Activated CD4-positive, CD25-positive, alpha-beta regulatory T cell (primary cell): ENCODE measurements at regions not wholly inside any gene's neighbourhood (a gene's known extent, or its start where the extent isn't known, plus 50 kb on each side); places are given as distances from the start of the nearest gene placed in this dataset.

Experiments used
- DNase-seq, 4 experiments: peaks; one replicate each; lab custom pipeline; 2025; lab: John Stamatoyannopoulos, UW

DNA sequence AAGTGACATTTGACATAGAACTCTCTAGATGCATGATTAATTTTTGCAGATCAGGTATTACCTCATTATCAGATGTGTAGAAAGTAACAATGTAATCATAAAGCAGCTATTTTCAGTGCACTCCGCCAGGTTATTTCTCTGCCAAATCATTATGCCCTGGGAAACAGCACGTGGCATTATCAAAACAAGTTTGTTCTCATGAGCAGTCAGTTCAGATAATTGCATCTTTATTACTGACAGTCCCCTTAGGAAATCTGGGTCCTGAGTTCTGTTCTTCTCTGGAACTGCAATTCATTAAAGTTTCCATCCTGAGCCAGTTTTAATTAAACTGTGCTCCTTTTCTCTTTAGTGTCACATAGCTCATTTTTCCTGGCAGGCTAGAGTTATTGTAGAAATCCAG lies 94.7 kb upstream of the KRR1 start:
- no peak for DNase-seq

DNA sequence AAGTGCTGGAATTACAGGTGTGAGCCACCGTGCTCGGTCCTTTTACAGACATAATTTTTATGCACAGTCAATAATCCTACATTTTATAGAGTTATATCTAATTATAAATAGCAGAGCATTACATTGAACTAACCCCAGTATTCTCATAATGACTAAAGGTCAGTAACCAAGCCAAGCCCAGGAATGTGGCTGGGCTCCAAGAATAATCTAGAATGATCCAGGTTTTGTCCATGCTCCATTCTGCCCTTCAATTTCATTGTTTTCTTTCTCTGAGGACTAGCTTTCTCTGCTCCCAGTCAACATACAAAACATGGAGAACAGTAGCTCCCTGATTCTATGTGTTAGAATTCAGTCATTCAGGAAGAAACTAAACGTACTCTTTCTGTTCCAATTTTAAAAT lies 92.1 kb upstream of the KRR1 start:
- no peak for DNase-seq

DNA sequence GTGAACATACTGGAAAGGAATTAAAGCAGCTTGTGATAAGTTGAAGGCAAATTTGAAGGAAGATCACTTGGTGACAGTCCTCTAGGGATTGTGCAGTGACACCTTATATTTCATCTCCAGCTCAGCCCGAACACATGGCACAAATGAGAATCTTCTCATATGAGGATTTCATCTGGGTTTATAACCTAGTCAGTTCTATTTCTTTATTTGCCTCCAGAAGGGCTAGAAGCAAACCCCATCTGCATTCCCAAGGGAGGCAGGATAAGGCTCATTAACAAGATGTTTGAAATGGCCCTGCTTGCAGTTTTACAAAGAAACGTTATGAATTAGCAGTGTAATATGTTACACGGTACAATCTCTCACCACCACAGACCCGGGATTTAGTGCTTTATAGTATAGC lies 90.7 kb upstream of the KRR1 start:
- no peak for DNase-seq

DNA sequence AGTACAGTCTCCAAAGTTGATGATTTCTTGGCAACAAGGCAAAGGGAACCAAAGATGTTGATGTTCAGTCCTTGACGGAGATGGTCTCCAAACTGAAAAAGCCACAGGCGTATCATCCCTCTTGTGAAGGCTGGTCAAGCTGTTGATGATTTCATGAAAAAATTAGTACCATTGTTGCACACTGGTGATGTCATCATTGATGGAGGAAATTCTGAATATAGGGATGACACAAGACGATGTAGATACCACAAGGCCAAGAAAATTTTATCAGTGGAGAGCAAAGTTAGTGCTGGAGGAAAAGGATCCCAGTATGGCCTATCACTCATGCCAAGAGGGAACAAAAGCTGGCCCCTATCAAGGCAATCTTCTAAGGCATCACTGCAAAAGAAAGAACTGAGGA lies 88.7 kb upstream of the KRR1 start:
- no peak for DNase-seq

DNA sequence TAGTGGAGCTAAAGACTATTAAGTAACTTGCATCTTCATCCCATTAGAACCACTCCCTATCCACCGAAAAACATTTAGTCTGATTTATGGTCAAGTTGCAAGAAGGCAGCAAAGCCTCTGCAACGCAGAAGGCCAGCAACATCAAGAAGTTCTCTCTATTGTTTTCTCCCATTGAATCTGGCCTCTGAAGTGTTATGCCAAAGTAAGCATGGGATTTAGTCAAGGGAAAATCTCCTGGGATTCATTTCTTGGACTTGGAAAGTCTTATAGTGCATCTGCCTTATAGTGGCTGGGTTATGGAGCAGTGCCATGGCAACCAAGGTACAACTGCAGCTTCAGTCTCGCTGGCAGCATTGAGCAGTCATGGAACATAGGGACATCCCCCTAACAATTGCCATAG lies 87.7 kb upstream of the KRR1 start:
- DNase-seq = no peak

DNA sequence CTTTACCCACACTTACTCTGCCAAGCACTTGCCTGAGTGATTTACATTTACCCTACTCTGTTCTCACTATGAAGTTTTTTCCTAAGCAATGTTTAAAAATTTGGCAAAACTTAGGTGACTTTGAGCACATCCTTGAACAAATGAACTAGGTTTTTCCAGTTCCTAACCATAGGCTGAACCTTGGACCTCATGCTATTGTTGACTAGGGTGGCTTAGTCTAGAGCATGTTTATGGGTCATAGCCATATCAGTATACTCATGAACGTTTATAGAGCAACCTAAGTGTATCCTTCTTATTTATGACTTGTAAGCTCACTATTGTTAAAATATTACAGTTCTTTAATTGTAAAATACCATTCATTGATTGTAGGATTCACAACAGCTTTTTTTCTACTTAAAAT lies 85.0 kb upstream of the KRR1 start:
- no peak for DNase-seq

DNA sequence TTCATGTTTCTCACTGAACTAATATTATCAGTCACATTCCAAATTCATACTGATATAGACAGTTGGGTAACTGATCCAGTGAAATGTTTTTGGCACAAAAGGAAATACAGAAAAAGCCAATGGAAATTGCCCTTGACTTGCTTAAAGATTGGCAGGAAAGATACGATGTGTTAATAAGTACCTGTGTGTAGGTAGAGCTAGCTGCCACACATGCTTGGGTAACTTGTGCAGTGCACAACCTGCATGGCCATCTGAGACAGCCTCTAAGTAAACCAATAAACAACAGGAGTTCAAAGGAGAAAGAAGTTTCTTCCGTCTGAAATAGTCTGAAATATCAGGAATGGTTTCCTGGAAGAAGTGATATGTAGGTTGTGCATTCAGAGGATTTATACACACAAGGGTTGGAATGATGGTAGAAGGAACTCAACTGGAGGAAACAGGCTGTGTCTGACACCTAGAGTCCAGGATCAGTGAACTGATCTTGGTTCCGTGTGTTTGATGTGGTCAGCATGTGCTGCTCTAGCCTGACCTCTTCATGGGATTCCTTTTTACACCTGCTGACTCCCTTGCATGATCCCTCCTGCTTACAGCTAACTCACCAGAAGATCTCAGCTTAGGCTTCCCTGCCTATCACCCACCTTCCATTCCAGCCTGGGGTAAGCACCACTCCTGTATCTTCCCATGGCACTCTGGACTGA lies 81.4 kb upstream of the KRR1 start:
- DNase-seq = no peak

DNA sequence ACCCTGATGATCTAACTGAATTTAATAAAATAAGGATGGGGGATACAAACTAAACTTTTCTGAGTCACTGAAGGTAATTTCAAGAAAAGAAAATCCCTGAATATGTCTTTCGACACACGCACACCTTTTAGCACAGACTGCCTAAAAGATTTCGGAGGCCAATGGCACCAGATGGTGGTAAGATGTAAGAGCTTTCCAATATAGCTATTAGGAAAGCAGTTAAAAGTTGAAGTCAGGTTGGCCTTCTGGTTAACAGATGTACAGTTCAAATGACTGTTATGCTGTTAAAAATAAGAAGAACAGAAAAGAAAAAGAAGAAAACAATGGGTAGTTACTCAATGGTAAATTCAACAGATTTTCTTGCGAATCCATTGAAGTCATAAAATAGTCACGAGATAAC lies 80.7 kb upstream of the KRR1 start:
- DNase-seq = no peak

DNA sequence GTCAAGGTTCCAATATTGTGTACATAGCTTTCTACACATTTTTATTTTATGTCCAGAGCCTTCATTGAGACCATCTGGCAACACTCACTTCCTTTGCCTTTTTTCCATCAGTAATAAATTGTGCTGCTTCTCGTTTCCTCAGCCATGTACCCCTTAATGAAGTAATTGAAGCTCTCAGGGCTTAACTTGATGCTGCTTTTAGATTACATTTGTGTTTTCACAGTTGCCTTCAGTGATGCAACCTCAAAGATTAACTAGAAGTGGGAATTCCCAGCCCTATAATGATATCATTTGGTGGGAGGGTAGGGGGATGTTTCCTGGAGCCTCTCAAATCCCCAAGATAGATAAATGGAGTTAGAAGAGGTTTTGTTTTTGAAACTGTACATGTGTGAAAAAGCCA lies 80.2 kb upstream of the KRR1 start:
- no peak for DNase-seq

DNA sequence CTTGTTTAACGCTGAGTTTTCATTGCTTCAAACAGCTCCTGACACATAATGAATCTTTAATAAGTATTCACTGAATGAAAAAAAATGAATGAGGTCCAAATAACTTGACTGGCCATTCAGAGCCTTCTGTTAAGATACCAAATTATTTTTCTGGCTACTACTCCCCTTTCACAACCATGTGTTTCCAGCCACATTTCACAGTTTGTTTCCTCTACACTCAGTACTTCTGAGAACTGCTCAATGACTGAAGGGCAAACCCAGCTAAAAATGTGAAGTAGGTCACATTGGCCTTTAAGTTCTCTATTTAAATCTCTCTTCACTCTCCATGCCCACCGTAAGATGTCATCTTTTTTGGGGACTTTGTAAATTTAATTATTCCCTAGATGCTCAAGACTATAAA lies 78.4 kb upstream of the KRR1 start:
- no peak for DNase-seq

DNA sequence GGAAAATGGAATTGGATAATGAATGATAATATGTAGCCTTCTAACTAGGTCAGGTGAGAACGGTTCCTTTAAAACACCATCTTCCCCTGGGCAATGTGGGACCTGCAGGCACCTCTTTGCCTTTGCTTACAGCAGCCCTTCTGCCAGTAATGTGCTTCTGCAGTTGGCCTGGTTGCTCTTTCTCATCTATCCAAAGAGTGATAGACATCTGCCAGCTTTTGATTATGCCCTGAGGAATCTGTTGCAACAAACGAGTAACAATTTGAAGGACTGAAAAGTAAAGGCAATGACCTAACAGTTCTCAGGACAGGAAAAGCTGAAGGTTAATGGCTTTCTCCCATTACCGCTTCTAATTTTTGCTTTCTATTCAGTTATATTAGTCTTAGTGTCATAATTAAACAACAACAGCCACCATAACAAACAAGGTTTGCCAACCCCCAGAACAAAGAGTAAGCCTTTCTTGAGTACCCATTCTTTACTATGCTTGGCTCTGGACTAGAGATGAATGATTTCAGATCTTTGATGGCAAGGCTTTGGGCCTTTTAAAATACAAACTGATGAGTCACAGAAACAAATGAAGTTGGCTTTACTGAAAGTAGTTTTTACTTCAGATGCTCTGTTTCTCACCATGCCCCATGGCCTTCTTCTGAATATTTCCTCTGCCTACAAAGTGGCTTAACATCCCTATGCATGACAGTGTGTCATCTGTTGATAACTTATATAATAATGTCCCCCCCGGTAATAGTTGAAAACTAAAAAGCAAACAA lies 76.1 kb upstream of the KRR1 start:
- no peak for DNase-seq

DNA sequence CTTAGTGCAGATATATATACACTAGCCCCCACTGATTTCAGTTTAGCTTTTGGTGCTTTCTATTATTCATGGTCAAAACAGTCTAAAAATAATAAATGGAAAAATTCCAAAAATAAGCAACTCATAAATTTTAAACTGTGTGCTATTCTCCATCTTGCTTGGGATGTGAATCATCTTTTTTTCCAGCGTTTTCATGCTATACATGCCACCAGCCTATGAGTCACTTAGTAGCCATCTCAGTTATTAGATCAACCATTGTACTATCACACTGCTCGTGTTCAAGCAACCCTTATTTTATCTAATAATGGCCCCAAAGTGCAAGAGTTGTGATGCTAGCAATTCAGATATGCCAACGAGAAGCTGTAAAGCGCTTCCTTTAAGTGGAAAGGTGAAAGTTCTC lies 73.9 kb upstream of the KRR1 start:
- DNase-seq = no peak

DNA sequence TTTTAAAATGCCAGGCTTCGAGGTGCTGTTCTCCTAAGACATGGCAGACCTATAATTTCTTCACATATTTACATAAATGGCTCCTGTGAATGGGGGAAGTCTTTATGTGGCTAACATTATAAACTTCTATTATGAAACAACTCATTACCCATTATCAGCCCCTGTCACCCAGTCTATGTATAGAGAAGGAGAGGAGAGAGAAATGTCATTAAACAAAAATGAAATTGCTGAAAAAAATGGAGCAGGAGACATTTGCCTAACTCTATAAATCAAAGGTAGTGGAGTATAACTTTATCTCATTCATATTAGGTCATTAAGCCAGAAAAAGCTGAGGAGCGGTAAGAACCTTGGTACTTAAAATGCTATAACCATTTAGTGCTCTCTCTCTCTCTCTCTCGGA lies 71.9 kb upstream of the KRR1 start:
- DNase-seq = no peak

DNA sequence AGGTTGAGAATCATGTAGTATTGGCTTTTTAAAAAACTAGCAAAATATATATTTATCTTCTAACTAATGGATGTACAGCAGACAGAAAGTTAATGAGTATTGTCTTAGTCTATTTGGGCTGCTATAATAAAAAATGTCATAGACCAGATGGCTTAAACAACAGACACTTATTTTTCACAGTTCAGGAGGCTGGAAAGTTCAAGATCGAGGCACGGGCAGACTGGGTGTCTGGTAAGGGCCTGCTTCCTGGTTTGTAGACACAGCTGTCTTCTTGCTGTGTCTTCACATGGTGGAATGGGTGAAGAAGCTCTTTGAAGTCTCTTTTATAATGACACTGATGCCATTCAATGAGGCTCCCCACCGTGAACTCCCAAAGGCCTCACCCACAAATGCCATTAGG lies 70.1 kb upstream of the KRR1 start:
- DNase-seq = no peak

DNA sequence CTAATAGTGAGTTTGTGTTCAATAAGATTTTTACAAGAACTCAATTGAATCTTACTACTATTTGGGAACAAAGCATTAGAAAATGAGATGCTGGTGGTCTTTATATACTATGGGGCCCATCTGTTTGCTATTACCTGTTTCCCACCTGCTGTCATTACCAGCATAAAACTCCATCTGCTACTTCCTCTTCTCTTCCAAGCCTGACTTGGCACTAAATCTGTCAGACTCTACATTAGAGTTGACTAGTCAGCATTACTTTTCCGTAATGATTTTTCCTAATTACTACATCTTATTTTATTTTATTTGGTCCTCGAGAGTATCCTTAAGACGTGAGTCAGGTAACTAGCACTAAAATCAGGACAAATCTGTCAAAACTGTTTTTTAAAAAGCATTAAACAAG lies 68.1 kb upstream of the KRR1 start:
- DNase-seq = no peak

DNA sequence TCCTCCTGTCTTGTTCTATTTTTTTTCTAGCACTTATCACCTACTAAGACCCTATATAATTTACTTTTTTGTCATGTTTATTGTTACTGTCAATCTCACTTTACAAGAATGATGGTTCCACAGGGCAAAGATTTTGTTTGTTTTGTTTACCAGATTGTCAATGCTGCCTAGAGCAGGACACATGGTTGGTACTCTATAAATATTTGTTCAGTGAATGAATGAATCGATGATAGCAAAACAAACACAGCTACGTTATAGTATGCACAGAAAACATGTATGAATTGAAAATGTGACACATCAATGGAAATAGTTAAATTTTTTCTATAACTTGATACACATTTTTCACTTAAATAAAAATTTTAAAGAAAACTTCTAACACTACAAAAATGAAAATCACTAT lies 67.1 kb upstream of the KRR1 start:
- DNase-seq = no peak

DNA sequence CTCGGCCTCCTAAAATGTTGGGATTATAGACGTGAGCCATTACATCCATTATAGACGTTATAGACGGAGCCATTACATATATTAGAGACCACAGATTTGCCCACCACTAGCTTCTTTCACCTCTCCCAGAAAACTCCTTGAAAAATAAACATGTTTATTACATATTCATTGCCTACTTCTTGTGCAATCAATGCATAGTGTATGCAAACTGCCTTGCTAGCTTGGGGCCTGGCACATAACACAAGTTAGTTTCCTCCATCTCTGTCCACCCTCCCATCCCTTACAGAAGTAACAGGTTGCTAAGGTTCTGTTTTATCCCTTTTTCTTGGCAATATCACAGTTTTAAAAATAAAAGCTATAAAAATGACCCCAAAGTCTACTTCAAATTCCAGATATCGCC lies 66.4 kb upstream of the KRR1 start:
- DNase-seq = no peak

DNA sequence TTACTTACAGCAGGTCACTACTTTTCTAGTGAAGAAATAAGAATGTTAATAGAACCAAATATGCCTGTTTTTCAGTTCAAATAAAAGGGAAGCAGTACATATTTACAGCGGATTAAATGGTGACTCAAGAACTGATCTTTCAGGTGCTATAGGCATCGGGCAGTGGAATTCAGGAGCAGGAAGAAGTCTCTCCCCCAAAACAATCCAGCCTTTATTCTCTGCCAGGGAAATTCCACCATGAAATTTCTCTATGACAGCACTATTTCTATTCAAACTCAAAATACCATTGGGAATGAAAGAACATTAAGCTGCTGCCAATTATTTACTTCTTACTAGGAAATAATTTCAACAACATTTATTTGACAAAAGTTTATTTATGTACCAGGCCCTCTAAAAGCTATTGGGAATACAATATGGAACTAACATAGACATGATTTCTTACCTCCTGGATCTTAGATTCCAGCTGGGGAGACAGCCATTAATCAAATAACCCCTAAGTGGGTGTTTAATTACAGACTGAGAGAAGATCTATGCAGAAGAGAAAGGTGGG lies 60.3 kb upstream of the KRR1 start:
- DNase-seq = no peak

DNA sequence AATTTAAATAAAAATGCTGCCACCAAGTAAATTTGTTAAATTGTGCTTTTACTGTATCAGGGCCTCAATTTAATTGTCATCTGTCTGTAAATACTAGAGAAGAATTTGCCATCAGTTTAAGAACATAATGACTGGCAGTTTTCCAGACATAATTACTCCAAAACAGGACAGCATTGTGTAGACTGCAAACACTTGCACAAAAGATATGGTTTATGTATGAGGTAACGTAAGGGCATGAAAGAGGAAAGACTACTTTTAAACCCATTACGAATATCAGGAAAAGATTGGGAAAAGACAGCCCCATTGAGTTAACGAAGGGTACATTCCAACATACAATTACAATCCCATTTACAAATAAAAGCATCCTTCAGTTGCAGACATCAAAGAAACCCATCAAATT lies 59.8 kb upstream of the KRR1 start:
- DNase-seq = no peak

DNA sequence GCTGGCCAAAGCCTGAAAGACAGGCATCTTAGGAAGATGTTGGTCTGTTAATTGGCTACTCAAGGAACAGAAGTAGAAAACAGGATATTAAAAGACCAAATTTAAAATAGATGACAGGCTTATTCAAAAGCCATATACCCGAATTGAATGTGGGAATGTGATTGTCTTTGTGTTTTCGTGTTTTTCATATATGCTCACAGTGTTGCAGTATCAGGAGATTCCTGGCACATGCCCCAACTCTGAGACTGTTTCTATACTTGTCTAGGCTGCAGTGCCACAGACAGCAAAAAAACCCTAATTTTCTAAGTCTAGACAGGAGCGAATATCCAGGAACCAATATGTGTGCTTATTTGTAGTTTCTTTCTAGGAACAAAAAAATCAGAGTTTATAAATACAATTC lies 57.4 kb upstream of the KRR1 start:
- no peak for DNase-seq

DNA sequence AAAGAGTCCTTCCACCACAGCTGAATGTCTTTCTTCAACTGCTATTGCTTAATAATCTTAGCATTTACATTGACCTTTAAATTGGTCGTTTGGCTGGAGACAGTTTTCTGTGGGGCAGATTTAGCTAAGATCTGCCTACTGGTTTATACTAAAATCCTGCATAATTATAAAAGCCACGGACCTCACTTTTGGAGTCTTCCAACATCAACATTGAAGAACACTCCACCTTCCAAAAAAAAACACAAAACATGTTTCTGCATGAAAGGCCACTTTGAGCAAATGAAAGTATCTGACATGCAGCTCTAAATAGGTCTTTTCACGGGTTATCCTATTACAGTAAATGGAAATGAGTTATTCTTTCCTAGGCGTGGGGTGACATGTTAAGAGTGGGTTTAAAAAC lies 57.0 kb upstream of the KRR1 start:
- no peak for DNase-seq

DNA sequence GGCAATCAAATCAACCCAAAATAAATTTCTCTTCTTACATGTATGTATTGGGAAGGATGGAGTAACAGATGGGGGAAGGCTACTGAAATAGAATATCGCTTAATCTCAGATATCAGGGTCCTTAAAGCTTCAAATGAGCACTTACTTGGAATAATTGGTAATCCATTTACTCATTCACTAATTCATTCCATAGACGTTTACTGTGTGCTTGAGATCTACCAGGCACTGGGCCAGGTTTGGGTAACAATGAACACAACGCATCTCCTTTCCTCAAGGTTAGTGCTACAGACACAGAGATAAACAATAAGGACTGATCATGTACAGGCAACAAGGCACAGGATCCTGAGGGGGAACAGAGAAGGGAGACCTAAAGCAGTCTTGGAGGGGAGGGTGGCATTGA lies 54.4 kb upstream of the KRR1 start:
- no peak for DNase-seq

DNA sequence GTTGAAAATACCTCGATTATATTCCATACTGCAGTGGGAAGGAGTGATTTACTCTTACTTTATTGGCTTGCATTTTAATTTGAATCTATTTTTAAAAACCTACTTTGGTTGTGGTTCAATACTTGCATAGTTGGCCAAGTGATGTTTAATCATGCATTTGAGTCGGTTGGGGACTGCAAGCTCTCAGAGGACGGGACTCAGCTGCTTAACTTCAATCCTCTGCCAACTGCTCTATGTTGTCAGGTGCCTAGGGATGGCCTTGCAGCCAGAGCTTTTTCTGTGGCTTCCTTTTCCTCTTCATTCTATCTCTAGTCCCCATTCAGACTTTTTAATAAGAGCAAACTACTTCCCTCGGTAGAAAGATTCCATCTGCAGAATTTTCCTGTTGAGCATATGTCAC lies 53.4 kb upstream of the KRR1 start:
- DNase-seq = no peak

DNA sequence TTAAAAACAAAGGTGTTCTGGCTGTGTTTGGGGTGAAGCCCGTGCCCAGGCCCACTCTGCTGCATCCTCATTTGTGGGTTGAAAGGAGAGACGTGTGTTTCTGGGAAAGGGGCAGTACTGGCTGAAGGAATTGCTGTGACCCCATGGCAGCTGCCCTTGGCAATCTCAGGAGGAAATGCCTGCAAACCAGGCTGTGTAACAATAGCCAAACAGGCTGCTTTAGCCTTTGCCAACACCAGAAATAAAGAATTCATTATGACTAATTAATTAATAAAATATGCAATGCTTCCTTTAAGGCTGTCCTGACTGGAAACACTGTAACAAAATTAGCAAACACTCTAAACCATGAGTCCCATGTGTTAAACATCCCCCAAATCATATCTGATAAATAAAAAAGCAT lies 53.0 kb upstream of the KRR1 start:
- DNase-seq = no peak
